Glutamatergic neuron (in vitro differentiated cells): ENCODE measurements at regions not wholly inside any gene's neighbourhood (a gene's known extent, or its start where the extent isn't known, plus 50 kb on each side); places are given as distances from the start of the nearest gene placed in this dataset.

Source experiments
- DNase-seq: peaks from one replicate; pipeline ENCODE4 v3.0.0; 2022
- H3K27ac Mint-ChIP-seq: one replicate; pipeline ENCODE4 v1.8.0; 2020; ENCODE audit warnings: mild to moderate bottlenecking, mixed read lengths, inconsistent platforms; ENCODE audit not compliant: unreplicated experiment
- H3K27me3 Mint-ChIP-seq: one replicate; pipeline ENCODE4 v1.8.0; 2020; ENCODE audit warnings: mild to moderate bottlenecking, moderate library complexity, mixed read lengths, inconsistent platforms; ENCODE audit not compliant: unreplicated experiment
- H3K36me3 Mint-ChIP-seq: one replicate; pipeline ENCODE4 v1.8.0; 2020; ENCODE audit warnings: mild to moderate bottlenecking, mixed read lengths, inconsistent platforms; ENCODE audit not compliant: unreplicated experiment
- H3K4me1 Mint-ChIP-seq: one replicate; pipeline ENCODE4 v1.8.0; 2020; ENCODE audit warnings: mild to moderate bottlenecking, low read depth, mixed read lengths, inconsistent platforms; ENCODE audit not compliant: unreplicated experiment
- H3K4me3 Mint-ChIP-seq: one replicate; pipeline ENCODE4 v1.8.0; 2020; ENCODE audit warnings: mild to moderate bottlenecking, mixed read lengths, inconsistent platforms; ENCODE audit not compliant: unreplicated experiment
- H3K9me3 Mint-ChIP-seq: one replicate; pipeline ENCODE4 v1.8.0; 2020; ENCODE audit warnings: mild to moderate bottlenecking, moderate library complexity, mixed read lengths, inconsistent platforms; ENCODE audit not compliant: unreplicated experiment
- TF ChIP-seq, protein P1 (sequence below): fragments of 200-600 bp; sonication (generic); IDR thresholded peaks from one replicate; pipeline ENCODE4 v1.5.0; 2021; ENCODE audit not compliant: partially characterized antibody, unreplicated experiment

DNA sequence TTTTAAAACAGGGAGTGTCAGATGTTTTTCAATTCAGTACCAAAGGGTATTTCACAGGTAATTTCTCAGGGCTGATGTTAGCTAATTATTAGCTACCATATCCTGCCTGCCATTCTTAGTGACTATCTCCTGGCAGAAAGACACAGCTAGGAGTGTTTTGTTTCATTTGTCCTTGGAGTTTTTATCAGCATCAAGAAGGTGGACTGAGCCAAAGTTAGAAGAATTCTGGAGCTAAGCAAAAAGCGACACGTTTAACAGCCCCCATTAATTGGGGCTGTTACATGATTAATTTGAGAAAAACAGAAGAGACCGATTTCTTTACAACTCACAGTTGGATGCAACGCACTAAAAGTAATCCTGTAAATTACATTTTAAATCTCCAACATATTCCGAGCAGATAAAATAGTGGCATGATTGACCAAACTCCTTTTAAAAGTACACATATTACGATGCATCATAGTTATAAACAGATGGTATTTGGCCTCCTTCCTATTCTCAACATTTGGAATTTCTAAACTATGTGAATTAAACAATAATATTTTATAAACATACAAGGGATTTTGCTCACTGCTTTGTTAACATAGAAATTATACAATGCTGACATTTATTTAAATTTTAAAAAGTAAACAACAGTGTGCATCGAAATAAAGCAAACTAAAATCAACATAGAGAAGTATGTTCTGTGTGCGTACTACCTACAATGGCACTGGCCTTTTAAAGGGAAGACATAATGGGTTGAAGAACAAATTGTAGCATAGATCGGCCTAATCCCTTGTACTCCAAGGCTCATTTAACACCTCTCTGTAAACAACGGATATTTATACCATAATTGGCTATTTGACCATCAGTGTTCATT lies 585.1 kb downstream of the ZEB2 start:
- Mint-ChIP-seq H3K9me3 (peaks cover 10% of the 10 kb centered on the region), H3K27me3 (no peaks in the 10 kb centered on the region), H3K4me3 (no peak overlapping the region), H3K27ac (no peak overlapping the region), H3K36me3 (no peaks in the 10 kb centered on the region), H3K4me1 (peaks cover 17% of the 10 kb centered on the region)
- TF ChIP-seq, protein P1, sequence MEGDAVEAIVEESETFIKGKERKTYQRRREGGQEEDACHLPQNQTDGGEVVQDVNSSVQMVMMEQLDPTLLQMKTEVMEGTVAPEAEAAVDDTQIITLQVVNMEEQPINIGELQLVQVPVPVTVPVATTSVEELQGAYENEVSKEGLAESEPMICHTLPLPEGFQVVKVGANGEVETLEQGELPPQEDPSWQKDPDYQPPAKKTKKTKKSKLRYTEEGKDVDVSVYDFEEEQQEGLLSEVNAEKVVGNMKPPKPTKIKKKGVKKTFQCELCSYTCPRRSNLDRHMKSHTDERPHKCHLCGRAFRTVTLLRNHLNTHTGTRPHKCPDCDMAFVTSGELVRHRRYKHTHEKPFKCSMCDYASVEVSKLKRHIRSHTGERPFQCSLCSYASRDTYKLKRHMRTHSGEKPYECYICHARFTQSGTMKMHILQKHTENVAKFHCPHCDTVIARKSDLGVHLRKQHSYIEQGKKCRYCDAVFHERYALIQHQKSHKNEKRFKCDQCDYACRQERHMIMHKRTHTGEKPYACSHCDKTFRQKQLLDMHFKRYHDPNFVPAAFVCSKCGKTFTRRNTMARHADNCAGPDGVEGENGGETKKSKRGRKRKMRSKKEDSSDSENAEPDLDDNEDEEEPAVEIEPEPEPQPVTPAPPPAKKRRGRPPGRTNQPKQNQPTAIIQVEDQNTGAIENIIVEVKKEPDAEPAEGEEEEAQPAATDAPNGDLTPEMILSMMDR: no peak
- no peak for DNase-seq

DNA sequence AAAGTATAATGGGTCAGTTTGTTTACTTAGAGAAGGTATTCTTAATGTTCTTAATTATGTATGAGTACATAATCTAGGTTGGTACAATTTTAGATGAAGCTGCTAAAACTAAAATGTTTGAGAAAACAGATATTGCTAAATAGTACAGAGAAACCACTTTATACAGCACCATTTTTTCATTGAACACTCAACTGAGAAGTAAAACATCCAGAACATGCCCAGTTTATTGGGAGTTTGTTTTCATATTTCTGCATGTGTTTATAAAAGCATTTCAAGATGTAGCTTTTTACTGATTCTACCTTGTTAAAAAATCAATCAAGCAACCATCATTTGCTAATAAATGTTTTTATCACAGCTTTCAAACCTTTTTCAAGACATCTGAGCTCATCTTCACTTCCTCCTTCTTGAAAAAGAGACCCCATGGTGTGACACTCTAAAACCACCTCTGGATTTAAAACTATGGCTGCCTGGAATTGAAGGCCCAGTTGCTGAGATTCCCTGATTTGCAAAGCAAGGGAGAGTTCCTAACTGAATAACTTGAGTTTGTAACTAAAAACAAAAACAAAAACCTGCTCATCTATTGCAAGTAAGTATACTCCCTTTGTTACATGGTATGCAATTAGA lies 585.9 kb downstream of the ZEB2 start:
- DNase-seq: no peak
- Mint-ChIP-seq H3K4me1 (peaks cover 12% of the 10 kb centered on the region), H3K9me3 (peaks cover 10% of the 10 kb centered on the region), H3K27ac (no peak overlapping the region), H3K4me3 (no peak overlapping the region), H3K27me3 (no peaks in the 10 kb centered on the region), H3K36me3 (no peaks in the 10 kb centered on the region)
- TF ChIP-seq, protein P1: no peak

DNA sequence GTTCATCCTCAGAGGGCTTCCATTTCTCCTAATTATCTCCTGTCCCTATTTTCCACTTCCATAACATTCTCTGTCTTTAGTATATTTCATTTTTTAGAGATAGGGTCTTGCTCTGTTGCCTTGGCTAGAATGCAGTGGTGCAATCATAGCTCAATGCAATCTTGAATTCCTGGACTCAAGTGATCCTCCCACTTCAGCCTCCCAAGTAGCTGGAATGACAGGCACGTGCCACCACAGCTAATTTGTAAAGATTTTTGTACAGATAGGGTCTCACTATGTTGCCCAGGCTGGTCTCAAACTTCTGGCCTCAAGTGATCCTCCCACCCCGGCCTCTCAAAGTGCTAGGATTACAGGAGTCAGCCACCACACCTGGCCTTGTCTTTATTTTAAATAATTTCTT lies 589.0 kb downstream of the ZEB2 start:
- Mint-ChIP-seq H3K9me3 (peaks cover 3% of the 10 kb centered on the region), H3K27ac (no peak overlapping the region), H3K36me3 (no peaks in the 10 kb centered on the region), H3K4me3 (no peak overlapping the region), H3K4me1 (peaks cover 4% of the 10 kb centered on the region), H3K27me3 (no peaks in the 10 kb centered on the region)
- TF ChIP-seq, protein P1: no peak
- DNase-seq: no peak

DNA sequence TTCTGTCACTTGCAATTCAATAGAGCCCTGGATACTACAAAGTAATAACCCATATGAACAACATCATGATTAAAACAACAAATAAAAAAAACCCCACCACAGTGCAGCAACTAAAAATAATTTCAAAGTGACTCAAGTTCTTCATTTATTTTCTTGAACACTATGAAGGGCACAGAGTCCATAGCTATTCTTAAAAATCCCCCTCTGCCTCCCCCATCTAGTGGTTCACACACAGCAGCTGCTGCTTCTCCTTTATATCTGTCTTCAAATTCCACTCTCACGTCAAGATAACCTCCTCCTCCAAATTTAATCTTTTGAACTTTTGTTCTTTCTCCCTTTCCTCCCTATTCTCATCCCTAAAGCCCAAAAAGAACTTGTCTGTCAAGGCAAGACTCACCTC lies 591.3 kb downstream of the ZEB2 start:
- TF ChIP-seq, protein P1: no peak
- peaks cover 2% of the 10 kb centered on the region for H3K4me1 Mint-ChIP-seq
- DNase-seq: no peak
- no peak overlapping the region for H3K27ac Mint-ChIP-seq
- H3K9me3 Mint-ChIP-seq: peaks cover 1% of the 10 kb centered on the region
- peaks cover 5% of the 10 kb centered on the region for H3K36me3 Mint-ChIP-seq
- H3K27me3 Mint-ChIP-seq: no peaks in the 10 kb centered on the region
- no peak overlapping the region for H3K4me3 Mint-ChIP-seq

DNA sequence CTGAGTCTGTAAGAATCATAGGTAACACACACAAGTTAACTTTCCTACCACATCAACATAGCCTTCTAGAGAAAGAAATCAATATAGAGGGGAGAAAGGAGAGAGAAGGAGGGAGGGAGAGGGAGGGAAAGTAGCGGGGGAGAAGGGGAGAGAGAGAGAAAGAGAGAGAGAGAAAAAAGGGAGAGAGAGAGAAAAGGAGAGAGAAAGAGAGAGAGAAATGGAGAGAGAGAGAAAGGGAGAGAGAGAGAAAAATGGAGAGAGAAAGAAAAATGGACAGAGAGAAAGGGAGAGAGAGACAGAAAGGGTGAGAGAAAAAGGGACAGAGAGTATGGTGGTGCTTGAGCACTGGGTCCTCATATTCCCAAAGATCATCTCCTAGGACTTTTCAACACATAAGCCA lies 591.7 kb downstream of the ZEB2 start:
- Mint-ChIP-seq H3K4me3 (no peak overlapping the region), H3K27ac (no peak overlapping the region), H3K36me3 (peaks cover 5% of the 10 kb centered on the region), H3K27me3 (no peaks in the 10 kb centered on the region), H3K4me1 (peaks cover 2% of the 10 kb centered on the region), H3K9me3 (peaks cover 1% of the 10 kb centered on the region)
- DNase-seq: no peak
- TF ChIP-seq, protein P1: no peak
